Liver (tissue), 3 donors: ENCODE measurements at regions not wholly inside any gene's neighbourhood (a gene's known extent, or its start where the extent isn't known, plus 50 kb on each side); places are given as distances from the start of the nearest gene placed in this dataset.

Experiments
- EGR1 ChIP-seq, 2 donors: IDR thresholded peaks; 2 replicates each; pipeline ENCODE4 v1.6.1; 2016 to 2018; ENCODE audit warnings: antibody characterized with exemption in 2 of 2, low read depth in 2 of 2
- FOXA1 ChIP-seq: IDR thresholded peaks from 2 replicates; pipeline ENCODE4 v1.6.1; 2016; ENCODE audit warnings: antibody characterized with exemption
- GABPA ChIP-seq, 2 donors: IDR thresholded peaks in 1 of 2; conservative IDR thresholded peaks in 1 of 2; 2 replicates each; pipeline ENCODE4 v1.6.1; 2016; ENCODE audit warnings: antibody characterized with exemption in 2 of 2, mild to moderate bottlenecking in 1 of 2, moderate library complexity in 1 of 2
- MAX ChIP-seq: IDR thresholded peaks from 2 replicates; pipeline ENCODE4 v1.6.1; 2016; ENCODE audit warnings: antibody characterized with exemption
- RAD21 ChIP-seq, 2 donors: IDR thresholded peaks; 2 replicates each; pipeline ENCODE4 v1.6.1; 2016; ENCODE audit warnings: antibody characterized with exemption in 2 of 2, mild to moderate bottlenecking in 2 of 2
- RXRA ChIP-seq, 2 donors: IDR thresholded peaks; 2 replicates each; pipeline ENCODE4 v1.6.1; 2017 to 2018; ENCODE audit warnings: antibody characterized with exemption in 2 of 2, mild to moderate bottlenecking in 1 of 2
- SP1 ChIP-seq: IDR thresholded peaks from 2 replicates; pipeline ENCODE4 v1.6.1; 2018; ENCODE audit warnings: antibody characterized with exemption, mild to moderate bottlenecking
- TAF1 ChIP-seq: conservative IDR thresholded peaks from 2 replicates; pipeline ENCODE4 v1.6.1; 2016; ENCODE audit warnings: antibody characterized with exemption, mild to moderate bottlenecking
- YY1 ChIP-seq: IDR thresholded peaks from 2 replicates; pipeline ENCODE4 v1.6.1; 2016; ENCODE audit warnings: antibody characterized with exemption, mild to moderate bottlenecking
- ZBTB33 ChIP-seq: IDR thresholded peaks from 2 replicates; pipeline ENCODE4 v1.6.1; 2016; ENCODE audit warnings: antibody characterized with exemption
- TF ChIP-seq, protein P1 (sequence below): fragments of 150-350 bp; IDR thresholded peaks from 2 replicates; pipeline ENCODE4 v1.5.1; 2017; ENCODE audit warnings: improper control_type of control experiment, low read depth, low read length; ENCODE audit not compliant: missing input control
- TF ChIP-seq, protein P2 (sequence below): IDR thresholded peaks from 2 replicates; pipeline ENCODE4 v1.6.1; 2016; ENCODE audit warnings: antibody characterized with exemption, mild to moderate bottlenecking
- donor health status: healthy.
- donor health status: healthy.

DNA sequence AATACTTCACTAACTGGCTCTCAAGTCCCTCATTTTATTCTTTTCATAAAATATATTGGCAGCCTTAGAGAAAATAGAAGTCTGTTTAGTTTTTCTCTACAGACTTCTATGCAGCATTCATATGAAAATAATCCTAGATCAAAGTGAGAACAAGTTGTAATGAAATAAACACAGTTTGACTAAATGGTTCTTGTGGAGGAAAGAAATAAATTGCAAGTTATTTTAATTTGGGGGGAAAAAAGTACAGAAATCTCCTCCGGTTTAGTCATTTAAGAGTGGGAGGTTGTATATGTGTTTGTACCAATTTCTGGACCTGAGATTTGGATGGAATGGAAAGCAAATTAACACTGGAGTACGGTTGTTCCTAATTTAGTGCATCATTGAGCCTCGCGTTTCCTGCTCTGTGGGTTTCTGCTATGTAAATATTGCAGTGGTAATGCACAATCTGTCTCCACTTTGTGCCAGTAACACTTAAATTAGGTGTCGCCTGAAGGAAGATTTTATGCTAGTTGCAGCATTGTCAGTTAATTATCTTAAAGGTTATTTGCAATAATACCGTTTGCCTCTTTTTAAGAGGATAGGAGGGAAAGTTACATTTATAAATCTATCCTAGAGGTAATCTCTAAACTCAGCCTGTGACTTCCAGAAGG is 100.2 kb downstream of the ZIC5 start:
- TF ChIP-seq TAF1 = no peak
- no peak for TF ChIP-seq GABPA (IDR thresholded peaks at IDR 0.05 in 1 of 2, conservative IDR thresholded peaks at IDR 0.05 in 1 of 2)
- TF ChIP-seq, protein P1, sequence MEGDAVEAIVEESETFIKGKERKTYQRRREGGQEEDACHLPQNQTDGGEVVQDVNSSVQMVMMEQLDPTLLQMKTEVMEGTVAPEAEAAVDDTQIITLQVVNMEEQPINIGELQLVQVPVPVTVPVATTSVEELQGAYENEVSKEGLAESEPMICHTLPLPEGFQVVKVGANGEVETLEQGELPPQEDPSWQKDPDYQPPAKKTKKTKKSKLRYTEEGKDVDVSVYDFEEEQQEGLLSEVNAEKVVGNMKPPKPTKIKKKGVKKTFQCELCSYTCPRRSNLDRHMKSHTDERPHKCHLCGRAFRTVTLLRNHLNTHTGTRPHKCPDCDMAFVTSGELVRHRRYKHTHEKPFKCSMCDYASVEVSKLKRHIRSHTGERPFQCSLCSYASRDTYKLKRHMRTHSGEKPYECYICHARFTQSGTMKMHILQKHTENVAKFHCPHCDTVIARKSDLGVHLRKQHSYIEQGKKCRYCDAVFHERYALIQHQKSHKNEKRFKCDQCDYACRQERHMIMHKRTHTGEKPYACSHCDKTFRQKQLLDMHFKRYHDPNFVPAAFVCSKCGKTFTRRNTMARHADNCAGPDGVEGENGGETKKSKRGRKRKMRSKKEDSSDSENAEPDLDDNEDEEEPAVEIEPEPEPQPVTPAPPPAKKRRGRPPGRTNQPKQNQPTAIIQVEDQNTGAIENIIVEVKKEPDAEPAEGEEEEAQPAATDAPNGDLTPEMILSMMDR = no peak
- no peak for TF ChIP-seq YY1
- no peak for TF ChIP-seq SP1
- no peak for TF ChIP-seq RAD21 (IDR thresholded peaks at IDR 0.05)
- no peak for TF ChIP-seq RXRA (IDR thresholded peaks at IDR 0.05)
- TF ChIP-seq MAX = no peak
- no peak for TF ChIP-seq ZBTB33
- no peak for TF ChIP-seq EGR1 (IDR thresholded peaks at IDR 0.05; ENCODE audit: low read depth in 2 of 2)
- TF ChIP-seq, protein P2, sequence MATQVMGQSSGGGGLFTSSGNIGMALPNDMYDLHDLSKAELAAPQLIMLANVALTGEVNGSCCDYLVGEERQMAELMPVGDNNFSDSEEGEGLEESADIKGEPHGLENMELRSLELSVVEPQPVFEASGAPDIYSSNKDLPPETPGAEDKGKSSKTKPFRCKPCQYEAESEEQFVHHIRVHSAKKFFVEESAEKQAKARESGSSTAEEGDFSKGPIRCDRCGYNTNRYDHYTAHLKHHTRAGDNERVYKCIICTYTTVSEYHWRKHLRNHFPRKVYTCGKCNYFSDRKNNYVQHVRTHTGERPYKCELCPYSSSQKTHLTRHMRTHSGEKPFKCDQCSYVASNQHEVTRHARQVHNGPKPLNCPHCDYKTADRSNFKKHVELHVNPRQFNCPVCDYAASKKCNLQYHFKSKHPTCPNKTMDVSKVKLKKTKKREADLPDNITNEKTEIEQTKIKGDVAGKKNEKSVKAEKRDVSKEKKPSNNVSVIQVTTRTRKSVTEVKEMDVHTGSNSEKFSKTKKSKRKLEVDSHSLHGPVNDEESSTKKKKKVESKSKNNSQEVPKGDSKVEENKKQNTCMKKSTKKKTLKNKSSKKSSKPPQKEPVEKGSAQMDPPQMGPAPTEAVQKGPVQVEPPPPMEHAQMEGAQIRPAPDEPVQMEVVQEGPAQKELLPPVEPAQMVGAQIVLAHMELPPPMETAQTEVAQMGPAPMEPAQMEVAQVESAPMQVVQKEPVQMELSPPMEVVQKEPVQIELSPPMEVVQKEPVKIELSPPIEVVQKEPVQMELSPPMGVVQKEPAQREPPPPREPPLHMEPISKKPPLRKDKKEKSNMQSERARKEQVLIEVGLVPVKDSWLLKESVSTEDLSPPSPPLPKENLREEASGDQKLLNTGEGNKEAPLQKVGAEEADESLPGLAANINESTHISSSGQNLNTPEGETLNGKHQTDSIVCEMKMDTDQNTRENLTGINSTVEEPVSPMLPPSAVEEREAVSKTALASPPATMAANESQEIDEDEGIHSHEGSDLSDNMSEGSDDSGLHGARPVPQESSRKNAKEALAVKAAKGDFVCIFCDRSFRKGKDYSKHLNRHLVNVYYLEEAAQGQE = no peak
- no peak for TF ChIP-seq FOXA1
